GM21723 (cell line): ENCODE measurements at regions not wholly inside any gene's neighbourhood (a gene's known extent, or its start where the extent isn't known, plus 50 kb on each side); places are given as distances from the start of the nearest gene placed in this dataset.
A peak's percentile ranks its signal among the peaks of the same experiment; 100 is the strongest.

ENCODE experiments used
- ATAC-seq: cut with Tn5 transposase; IDR thresholded peaks from one replicate; pipeline ENCODE4 v1.9.1; 2021; ENCODE audit warnings: mild to moderate bottlenecking, moderate library complexity; ENCODE audit not compliant: unreplicated experiment

DNA sequence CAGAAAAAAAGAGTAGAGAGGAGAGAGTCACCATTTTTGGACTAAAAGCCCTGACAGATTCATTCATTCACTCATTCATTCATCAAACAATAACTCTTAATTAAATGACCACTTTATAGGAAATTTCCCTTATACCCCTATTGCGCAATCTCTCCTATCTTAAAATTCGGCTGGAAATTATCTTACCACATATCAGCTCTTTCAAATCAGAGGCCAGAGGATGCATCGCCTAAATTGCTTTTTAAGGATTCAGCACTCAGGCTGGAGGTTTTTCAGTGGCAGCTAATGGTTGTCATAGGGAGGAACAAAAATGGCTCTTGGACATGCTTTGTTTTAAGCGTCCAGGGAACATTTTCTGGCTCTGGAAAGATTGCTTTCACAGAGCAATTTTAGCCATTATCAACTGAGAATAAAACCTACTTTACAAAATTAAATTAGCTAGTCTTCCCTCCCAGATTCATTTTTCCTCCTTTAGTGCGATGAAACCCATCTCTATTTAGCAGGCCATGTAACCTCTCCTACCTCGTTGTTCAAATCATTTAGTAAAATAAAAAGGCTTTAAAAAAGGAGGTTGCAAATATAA is 115.2 kb downstream of the OLFM4 start:
- ATAC-seq = no peak

DNA sequence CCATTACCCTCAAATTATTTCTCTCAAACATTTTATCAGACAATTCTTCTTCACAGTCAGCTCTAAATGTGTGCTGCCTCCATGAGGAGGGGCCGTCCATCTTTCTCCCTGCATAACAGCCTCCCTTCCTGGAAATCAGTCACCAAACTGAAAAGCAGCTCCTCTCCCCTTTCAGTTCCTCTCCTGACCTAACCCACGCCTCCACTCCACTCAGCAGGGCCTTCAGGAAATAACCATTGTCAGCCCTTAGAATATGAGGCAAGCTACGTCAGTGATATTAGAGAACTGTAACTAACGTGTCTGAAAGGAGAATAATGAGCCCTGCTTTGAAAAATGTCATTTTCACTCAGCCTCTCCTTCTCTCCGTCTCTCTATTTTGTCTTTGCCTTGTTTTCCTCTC is 116.2 kb downstream of the OLFM4 start:
- no peak for ATAC-seq

DNA sequence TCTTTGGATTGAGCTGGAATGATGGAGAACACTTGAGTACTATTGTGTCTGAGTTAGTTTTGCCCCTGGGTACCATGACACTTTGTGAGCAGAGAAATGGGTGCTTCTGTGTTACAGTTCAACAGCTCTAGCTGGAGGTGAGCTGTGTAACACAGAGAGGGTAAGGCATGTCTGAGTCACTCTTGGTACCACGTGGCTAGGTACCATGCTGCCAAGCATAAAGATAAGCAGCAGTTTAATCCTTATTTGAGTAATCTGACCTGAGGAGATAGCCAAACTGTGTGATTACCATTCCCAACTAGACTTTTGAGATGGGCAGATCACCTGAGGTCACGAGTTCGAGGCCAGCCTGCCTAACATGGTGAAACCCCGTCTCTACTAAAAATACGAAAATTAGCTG is 122.0 kb downstream of the OLFM4 start:
- ATAC-seq = no peak

DNA sequence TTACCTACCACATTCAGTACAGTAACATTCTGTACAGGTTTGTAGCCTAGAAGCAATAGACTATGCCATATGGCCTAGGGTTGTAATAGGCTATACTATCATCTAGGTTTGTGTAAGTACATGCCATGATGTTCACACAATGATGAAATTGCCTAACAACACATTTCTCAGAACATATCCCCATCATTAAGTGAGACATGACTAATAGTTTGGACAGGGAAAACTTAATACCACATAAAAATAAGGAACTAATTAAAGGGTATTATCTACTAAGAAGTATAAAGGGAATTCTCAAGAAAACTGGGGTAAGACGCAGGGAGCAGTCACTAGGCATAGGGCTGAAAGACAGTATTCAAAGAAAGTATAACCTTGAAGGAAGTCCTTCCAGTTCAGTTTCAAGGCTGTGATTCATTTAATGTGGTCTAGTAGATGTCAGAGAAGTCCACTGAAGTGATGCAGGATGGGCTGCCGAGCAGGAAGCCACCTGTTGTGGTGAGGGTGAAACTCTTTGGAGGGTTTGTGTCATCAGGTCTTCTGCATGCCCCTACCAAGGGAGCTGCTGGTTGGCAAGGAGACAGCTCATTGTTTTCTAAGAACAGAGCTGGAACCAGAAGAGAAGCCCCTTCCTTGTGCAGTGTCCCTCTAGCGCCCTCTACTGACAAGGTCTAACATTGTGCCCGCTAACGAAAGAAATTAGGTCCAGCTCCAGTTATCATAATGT is 122.9 kb downstream of the OLFM4 start:
- ATAC-seq = peak; percentile 90

DNA sequence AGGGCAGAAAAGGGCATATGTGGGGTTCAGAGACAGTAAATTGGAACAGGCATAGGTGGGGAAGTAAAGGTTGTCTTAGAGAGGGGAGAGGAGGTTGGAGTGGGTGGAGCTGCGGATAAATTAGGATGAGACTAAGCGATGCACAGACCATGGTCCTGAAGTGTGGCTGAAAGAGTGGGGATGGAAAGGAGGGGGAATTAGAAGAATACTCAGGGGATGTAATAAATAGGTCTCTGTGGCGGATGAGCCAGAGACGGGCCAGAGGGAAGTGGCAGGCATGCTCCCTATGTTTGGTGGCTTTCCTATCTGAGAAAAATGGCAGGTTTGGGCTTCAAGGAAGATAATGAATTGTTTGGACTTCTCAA is 123.4 kb downstream of the OLFM4 start:
- ATAC-seq = no peak

DNA sequence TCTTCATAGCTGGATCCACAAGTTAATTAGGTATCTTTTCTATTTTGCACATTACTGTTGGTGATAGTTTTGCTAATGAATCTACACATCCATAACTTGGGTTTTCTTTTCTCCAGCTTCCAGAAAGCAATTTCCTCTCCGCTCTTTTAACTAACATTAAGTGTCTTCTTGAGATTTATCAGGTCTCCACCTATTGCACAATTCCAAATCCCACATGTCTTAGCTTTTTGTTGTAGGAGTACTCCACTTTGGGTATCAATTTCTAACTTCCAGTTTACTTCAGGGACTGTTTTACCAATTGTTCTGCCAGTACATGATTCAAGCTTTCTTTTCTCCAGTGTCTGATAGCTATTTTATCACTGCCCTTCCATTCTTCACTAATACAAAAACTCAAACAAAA is 129.6 kb downstream of the OLFM4 start:
- no peak for ATAC-seq

DNA sequence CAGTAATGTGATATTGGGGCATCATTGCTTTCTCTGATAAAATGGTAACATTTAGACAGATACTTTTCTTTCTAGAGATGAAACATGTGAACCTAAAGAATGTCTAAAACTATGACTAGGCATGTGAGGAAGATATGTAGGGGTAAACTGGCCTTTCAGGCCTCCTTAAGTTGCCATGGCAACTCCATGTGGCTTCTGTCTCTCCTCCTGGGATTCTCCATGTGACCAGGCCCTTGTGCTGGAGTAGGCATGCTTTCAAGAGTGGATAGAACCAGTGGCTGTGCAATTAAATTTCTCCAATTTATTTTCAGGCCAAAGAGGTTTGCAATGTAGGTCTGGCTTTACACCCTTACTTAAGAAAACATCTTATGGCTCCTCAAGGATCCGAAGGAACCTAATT is 130.8 kb downstream of the OLFM4 start:
- no peak for ATAC-seq

DNA sequence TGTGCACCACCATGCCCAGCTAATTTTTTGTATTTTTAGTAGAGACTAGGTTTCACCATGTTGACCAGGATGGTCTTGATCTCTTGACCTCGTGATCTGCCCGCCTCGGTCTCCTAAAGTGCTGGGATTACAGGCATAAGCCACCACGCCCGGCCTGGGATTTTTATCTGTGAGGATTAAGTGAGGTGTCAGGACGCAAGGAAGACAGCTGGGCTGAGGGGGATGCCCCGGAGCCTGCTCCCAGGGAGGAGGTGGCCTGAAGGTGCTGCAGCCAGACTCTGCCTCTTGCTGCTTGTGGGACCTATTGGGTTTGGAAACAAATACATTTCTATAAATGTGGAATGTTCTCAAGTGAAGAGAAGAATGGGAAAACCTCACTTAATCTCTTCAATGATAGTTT is 131.6 kb downstream of the OLFM4 start:
- no peak for ATAC-seq

DNA sequence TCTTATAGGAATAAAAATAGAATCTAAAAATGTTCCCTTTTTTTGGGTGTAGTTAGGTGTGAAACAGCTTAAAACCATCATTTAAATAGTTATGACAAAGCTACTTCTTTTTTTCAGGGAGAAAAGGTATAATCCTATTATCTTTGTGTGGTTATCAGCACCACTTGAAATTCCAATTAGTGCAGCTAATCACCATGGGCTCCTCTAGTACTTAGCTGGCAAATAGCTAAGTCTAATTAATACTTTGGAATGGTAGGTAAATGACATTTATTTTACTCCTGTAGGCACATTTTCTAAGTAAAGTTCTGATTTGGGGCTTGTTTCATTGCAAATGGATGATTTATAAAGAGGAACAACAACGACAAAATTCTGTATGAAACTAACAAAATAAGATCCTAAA is 132.6 kb downstream of the OLFM4 start:
- ATAC-seq = no peak

DNA sequence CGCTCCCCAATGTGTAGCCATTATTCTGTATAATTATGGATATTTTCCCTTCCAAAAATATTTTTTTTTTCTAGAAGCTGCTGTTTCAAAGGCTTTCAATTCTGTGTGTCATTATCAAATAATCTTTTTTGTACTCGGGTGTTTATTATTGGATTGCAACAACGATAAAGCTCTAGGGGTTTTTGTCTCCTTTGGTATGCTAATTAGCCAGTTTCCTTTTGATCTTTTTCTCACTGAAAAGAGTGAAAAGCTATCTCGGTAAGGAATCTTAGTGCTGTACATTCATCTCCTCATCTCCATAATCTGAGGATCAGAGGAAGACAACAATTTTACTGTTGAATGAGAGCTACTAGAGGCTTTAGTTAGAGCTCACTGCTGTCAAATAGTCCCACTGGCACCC is 136.6 kb downstream of the OLFM4 start:
- no peak for ATAC-seq

DNA sequence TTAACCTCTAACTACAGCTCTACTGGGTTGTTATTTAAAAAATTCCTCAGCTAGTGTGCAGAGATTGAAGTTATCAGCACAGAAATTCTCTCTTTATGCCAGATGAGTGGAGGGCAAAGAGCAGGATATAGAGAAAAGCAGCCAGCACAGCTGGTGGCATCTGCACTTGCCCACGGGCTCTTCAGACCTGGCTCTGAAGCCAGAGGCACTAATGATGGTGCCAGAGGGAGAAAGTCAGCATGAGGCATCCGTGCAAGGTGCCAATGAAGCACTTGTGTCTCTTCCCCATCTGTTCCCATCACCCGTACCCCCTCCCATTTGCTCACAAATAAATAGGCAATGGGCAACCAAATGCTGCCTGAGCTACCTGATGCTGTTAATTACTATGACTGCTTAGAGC is 138.9 kb downstream of the OLFM4 start:
- no peak for ATAC-seq

DNA sequence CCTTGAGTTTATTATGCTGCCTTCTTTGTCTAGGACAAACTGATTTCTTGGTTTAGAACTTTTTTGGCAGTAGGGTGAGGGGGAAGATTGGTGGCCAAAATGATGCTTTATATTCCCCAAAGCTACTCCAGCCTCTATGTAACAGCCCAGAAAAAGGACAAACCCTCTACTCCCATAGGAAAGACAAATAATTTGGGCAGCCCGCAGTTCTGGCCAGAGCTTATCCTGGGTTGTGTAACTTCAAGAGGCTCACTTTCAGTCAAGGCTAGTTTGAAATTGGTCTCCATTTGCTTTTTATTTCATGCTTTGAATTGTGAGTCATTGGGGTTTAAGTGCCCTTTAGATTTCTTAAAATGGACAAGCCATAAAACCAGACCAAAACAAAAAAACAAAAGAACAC is 142.3 kb downstream of the OLFM4 start:
- ATAC-seq = no peak

DNA sequence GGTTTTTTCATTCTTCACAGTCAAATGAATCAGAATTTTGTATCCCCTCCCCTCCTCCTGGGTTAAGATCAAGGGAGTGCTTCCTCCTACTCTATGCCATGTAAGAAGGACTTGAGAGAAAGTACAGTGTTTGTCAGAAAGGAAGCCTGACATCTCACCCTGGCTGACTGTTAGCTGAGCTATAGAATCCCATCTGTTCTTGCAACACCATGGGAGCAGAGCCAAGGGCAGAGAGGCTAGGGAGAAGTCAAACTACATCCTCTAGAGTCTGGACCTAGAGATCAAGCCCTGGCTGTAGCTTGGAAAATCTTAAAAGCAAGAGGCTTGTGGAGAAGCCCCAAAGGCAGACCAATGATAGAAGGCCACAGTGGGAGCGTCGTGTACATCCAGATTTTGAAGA is 145.9 kb downstream of the OLFM4 start:
- no peak for ATAC-seq

DNA sequence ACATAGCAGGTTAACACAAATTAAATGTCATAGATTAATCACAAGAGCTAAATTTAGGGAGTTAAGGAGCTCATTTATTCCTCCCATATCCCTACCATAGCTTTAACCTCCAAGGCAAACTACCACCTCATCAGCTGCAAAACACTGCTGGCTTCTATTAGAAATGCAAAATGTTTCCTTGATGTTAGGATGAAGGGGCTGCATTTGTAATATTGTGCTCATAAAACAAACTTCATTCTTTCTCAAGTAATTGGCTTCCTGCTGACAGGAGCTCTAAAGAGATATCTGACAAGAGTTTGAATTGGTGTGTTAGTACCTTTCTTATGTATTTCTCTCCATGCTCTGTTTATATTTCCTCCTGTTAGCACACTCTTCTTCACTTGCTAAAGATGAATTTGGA is 152.1 kb downstream of the OLFM4 start:
- no peak for ATAC-seq

DNA sequence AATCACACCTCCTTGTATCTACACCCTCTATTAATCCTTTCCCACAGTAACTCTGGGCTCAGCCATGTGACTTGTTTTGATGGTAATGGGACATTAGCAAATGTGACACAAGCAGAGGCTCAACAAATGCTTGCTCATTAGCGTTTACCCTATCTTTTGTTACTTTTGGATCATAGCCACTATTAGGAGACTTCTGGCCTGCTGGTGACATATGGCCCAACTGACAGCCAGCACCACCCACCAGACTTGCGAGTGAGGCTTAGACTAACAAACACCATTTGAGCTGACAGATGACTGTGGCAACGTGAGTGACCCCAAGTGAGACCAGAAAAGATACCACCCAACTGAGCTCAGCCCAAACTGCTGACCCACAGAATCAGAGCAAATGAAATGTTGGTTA is 154.1 kb downstream of the OLFM4 start:
- ATAC-seq = no peak

DNA sequence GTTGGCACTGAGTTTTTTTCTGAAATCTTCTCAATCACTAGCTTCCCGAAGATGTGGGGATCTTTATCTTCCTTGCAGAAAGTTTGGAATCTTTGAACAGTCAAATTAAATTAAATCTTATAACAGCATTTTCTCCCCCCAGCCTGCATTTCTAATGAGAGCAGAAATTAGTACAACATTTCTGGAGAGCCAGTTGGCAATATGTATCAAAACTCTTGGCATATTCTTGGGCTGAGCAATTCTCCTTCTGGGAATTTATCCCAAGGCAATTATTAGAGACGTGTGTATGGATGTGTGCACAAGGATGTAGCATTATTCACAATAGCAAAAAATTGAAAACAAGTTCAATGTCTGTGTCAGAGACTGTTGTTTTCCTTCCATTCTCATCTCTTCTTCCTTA is 159.5 kb downstream of the OLFM4 start:
- no peak for ATAC-seq

DNA sequence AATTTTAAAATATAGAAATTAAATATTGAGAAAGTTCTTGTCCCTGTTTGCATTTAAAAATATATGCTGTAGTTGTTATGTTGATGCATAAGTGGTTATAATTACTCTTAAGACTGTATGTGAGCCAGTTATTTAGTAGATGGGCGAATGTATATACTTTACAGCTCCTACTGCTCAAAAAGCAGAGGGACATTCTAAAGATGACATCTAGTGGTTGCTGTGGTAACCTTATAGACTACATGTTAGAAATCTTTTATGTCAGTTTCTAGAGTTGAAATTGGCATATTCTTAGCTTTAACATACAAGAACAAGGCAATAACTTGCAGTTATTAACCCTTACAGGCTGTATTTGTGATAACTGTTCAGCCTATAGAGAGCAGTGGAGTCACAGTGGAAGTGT is 160.5 kb downstream of the OLFM4 start:
- no peak for ATAC-seq

DNA sequence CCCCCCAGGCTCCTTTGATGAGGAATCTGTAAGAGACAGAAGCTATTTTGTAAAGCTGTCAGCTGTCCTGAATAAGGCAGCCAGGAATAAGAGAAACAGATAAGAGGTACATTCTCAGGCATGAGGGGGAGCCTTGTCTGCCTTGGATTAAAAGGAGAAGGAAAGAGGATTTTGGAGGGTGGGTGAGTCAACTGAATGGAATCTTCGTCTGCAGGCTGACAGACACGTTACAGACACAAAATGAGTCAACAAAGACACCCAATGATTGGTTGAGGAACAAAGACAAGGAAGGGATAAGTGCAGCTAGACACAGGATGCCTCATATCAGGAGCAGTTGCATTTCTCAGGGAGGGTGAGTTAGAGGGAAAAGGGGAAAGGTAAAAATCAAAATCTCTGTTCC is 162.5 kb downstream of the OLFM4 start:
- no peak for ATAC-seq

DNA sequence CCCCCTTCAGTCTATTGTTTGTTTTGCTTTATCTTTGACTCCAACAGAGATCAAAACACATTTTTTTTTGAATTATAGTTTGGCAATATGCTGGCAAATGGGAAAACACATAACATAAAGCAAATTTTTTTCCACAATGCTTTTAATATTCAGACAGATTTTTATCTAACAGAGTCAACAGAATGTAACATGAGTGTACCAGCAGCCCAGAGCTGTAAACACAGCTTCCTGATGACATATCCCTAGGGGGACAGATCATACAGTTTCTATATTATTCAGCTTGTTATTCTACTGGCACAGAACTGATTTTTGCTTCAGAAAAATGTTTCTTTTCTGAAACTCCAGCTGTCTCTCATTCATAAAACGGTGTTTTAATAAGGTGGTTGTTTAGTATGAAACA is 168.8 kb downstream of the OLFM4 start:
- ATAC-seq = no peak

DNA sequence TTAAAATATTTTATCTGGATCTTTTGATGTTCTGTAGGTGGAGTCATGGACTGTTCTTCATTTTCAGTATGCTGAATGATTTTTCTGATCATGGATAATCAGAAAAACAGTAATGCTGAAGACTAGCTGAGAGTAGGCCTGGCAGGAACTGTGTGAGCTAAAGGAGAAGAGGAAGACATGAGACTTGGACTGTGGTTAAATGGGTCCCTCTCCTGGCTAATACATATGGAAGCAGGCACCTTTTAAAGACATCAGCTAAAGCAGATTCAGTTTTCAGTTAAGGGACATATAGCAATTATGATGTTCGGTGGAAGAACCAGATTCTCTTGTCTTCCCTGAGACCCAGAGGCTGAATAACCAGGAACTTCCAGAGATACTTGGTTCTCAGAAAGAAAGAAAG is 169.4 kb downstream of the OLFM4 start:
- no peak for ATAC-seq

DNA sequence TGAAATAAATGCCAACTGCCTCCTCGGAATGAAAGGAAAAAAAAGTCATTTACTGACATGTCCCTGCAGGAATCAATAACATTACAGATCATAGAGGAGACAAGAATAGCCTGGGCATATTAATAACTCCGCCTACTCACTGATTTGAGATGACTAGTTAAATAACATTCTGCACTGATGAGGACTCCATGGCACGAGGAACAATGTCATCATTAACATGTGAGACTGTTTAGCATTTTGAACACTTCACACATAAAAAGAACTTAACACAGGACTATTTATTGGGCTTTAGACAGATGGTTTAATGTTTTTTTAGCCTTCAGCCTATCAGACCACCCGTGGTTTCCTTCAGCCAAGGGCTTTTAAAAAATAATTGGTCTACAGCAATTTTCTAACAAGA is 170.1 kb downstream of the OLFM4 start:
- ATAC-seq = no peak

DNA sequence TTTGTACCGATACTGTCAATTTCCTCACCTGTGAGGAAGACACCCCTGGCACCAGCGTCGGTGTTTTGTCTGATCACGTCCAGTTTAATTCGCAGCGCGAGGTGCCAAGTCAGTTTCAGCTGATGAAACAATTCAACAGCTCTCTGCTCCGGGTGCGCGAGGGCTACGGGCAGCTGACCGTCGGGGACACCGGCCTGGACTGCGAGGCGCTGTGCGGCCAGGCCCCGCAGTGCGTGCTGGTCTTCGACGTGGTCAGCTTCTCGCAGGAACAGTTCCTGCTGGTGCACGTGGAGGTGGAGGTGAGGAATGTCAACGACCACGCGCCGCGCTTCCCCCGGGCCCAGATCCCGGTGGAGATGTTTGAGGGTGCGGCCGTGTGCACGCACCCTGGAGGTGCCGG is 171.5 kb downstream of the OLFM4 start:
- no peak for ATAC-seq
